ENCODE measurements at regions not wholly inside any gene's neighbourhood (a gene's known extent, or its start where the extent isn't known, plus 50 kb on each side); places are given as distances from the start of the nearest gene placed in this dataset.

DNA sequence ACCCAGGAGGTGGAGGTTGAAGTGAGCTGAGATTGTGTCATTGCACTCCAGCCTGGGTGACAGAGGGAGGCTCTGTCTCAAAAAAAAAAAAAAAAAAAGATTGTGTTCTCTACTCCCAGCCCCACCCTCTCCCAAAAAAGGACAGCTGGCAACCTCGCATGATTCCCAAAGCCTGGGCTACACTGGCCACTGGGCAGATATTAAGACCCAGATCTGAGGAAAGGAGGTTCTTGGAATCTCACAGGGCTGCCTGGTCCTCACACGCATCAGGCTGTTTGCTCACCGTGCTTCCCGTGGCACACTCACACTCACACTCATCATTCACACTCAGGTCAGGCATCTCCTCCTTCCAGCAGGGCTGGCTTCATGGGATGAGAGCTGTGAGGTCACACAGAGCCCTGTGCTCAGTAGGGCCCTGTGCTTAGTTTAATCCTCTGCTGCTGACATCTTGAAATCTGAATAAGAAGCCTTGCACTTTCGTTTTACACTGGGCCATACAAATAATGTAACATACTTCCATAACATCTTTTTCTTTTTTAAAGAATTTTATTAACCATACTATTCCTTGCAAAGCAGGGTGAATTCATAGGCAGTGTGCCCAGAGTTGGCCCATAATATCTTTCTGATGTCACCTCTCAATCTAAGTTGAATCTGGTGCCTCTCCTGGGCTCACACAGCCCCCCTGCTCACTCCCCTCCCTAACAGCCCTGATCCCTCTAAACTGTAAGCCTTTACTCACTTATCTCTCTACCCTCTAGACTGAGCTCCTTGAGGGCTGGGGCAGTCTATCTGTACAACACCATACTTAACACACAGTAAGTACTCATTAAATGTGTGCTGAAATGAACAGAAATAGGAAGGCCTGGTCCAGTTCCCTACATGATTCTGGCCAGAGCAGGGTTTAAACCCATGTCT, 50.2 kb upstream of the C15orf39 start:
- Mint-ChIP-seq H3K27ac (no peak overlapping the region), H3K9me3 (no peaks in the 10 kb centered on the region), H3K36me3 (no peaks in the 10 kb centered on the region)
- DNase-seq (ENCODE audit: low spot score in 2 of 2) (no peak), ATAC-seq (no peak)

Data from activated naive CD4-positive, alpha-beta T cell treated with anti-CD3 and anti-CD28 coated beads, Interleukin-2, amount 50 U/mL, for 72 hours (primary cell).